ENCODE measurements at regions not wholly inside any gene's neighbourhood (a gene's known extent, or its start where the extent isn't known, plus 50 kb on each side); places are given as distances from the start of the nearest gene placed in this dataset.

DNA sequence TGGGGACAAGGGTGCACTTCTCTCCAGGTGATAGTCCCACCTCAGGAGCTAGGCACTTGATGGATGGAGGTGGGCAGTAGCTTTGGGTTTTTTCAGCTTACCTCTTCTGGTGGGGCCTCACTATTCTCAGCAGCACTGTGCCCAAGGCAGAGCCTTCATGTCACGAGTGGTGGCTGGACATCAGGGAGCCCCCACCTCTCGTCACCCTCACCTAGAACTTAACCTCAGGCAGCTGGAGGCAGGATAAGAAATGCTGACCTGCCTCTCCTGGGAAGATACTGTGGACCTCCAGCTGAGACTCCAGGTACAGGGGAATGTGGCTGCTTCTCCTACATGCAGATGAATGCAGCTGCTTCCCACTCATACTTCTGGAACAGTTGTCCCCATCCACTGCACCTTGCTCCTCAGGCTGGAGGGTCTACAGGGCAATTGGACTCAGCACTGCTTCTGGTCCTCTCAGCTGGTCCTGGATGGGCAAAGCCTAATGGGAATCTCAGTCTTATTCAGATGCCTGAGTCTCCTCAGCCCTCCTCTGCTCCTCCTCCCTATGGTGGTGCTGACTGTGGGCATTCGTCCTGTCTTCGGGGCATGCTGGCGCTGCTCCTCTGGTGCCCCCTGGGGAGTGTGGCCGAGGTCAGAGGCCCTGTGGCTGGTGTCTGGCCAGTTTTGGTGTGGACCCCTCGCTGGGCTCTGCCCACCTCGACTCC is 129.9 kb downstream of the KLF13 start:
- TF ChIP-seq ZBTB3 (CRISPR knock-in tag; IDR thresholded peaks at IDR 0.05; ENCODE audit: borderline replicate concordance, low read depth) (no peak), KDM2A (CRISPR knock-in tag; IDR thresholded peaks at IDR 0.05; ENCODE audit: borderline replicate concordance, low read depth) (no peak), YY1 (IDR thresholded peaks at IDR 0.05; ENCODE audit: insufficient read depth, insufficient replicate concordance, low read depth, low read length) (no peak), ERF (CRISPR knock-in tag; IDR thresholded peaks at IDR 0.05) (no peak), ZC3H13 (CRISPR knock-in tag; IDR thresholded peaks at IDR 0.05) (no peak), FOXC1 (CRISPR knock-in tag; IDR thresholded peaks at IDR 0.05; ENCODE audit: borderline replicate concordance) (no peak)
- TF ChIP-seq, protein P1, sequence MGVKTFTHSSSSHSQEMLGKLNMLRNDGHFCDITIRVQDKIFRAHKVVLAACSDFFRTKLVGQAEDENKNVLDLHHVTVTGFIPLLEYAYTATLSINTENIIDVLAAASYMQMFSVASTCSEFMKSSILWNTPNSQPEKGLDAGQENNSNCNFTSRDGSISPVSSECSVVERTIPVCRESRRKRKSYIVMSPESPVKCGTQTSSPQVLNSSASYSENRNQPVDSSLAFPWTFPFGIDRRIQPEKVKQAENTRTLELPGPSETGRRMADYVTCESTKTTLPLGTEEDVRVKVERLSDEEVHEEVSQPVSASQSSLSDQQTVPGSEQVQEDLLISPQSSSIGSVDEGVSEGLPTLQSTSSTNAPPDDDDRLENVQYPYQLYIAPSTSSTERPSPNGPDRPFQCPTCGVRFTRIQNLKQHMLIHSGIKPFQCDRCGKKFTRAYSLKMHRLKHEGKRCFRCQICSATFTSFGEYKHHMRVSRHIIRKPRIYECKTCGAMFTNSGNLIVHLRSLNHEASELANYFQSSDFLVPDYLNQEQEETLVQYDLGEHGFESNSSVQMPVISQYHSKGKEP (CRISPR knock-in tag; IDR thresholded peaks at IDR 0.05) = no peak
- TF ChIP-seq, protein P2, sequence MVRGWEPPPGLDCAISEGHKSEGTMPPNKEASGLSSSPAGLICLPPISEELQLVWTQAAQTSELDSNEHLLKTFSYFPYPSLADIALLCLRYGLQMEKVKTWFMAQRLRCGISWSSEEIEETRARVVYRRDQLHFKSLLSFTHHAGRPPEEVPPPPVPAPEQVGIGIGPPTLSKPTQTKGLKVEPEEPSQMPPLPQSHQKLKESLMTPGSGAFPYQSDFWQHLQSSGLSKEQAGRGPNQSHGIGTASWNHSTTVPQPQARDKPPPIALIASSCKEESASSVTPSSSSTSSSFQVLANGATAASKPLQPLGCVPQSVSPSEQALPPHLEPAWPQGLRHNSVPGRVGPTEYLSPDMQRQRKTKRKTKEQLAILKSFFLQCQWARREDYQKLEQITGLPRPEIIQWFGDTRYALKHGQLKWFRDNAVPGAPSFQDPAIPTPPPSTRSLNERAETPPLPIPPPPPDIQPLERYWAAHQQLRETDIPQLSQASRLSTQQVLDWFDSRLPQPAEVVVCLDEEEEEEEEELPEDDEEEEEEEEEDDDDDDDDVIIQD (CRISPR knock-in tag; IDR thresholded peaks at IDR 0.05; ENCODE audit: low read depth) = no peak
- CTCF ChIA-PET (ENCODE audit: low intra/inter-chr PET ratio, low total read pairs) = no interaction called here
- Histone ChIP-seq H3K9me3 (ENCODE audit: low read length) (no peaks in the 10 kb centered on the region), H3K27me3 (ENCODE audit: control insufficient read depth in 1 of 2, insufficient read depth in 2 of 2, low read length in 2 of 2) (peaks cover 1 to 17% of the 10 kb centered on the region in 2 experiments; a peak in 3 of 5 replicates), H3K4me3 (replicated peaks in 1 of 3; ENCODE audit: insufficient read depth in 1 of 3, low read depth in 2 of 3, low read length in 3 of 3) (no peak overlapping the region), H4K20me1 (ENCODE audit: insufficient read depth, low read length) (no peaks in the 10 kb centered on the region), H3K36me3 (replicated peaks in 1 of 2; ENCODE audit: control insufficient read depth in 1 of 2, insufficient read depth in 2 of 2, low read length in 2 of 2) (no peaks in the 10 kb centered on the region), H3K79me2 (ENCODE audit: insufficient read depth, low read length) (no peaks in the 10 kb centered on the region), H3K4me2 (ENCODE audit: low read depth, low read length) (no peak overlapping the region), H2AFZ (ENCODE audit: low read length) (no peak overlapping the region), H3K9ac (ENCODE audit: insufficient read depth, low read depth, low read length) (no peak overlapping the region), H3K4me1 (ENCODE audit: insufficient read depth, low read length) (no peaks in the 10 kb centered on the region), H3K27ac (ENCODE audit: extremely low read length, insufficient read depth, low read length) (no peak overlapping the region)
- no CpG with 5 or more reads among the region's 8 CpGs for WGBS (ENCODE audit: low lambda C conversion rate)
- no TSS peak for BruUV-seq (replicated peaks)
- in situ Hi-C loops (cut with HindIII; ENCODE audit: extremely low pct_ligation_motif_present, low pct_unique_long_range_greater_than_20kb) = no loop called here
- FAIRE-seq = no peak
- no peak for ATAC-seq
- POLR2A ChIA-PET = no interaction called here
- DNase-seq (ENCODE audit: low spot score) = no peak
- intact Hi-C loops (cut with micrococcal nuclease; ENCODE audit: unreplicated experiment) = loop anchor here (10.0 kb wide), 1 partner anchor 1638 kb away; no protein-coding TSS in a partner anchor

All from HepG2 (cell line).